ENCODE measurements at regions not wholly inside any gene's neighbourhood (a gene's known extent, or its start where the extent isn't known, plus 50 kb on each side); places are given as distances from the start of the nearest gene placed in this dataset.

DNA sequence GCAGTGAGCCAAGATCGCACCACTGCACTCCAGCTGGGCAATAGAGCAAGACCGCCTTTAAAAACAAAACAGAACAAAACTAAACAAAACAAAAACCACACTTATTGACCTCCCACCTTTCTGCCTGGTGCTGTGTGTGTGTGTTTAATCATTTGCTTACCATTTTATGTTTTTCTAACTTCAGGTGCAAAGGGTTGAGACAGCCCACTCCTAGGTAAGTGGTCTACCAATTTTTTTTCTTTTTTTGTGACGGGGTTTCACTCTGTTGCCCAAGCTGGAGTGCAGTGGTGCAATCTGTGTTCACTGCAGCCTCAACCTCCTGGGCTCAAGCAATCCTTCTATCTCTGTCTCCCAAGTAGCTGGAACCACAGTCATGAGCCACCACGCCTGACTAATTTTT lies 65.8 kb downstream of the SALL1 start:
- TF ChIP-seq, protein P1, sequence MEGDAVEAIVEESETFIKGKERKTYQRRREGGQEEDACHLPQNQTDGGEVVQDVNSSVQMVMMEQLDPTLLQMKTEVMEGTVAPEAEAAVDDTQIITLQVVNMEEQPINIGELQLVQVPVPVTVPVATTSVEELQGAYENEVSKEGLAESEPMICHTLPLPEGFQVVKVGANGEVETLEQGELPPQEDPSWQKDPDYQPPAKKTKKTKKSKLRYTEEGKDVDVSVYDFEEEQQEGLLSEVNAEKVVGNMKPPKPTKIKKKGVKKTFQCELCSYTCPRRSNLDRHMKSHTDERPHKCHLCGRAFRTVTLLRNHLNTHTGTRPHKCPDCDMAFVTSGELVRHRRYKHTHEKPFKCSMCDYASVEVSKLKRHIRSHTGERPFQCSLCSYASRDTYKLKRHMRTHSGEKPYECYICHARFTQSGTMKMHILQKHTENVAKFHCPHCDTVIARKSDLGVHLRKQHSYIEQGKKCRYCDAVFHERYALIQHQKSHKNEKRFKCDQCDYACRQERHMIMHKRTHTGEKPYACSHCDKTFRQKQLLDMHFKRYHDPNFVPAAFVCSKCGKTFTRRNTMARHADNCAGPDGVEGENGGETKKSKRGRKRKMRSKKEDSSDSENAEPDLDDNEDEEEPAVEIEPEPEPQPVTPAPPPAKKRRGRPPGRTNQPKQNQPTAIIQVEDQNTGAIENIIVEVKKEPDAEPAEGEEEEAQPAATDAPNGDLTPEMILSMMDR (IDR thresholded peaks at IDR 0.05; ENCODE audit: poor library complexity): no peak
- TF ChIP-seq EZH2 (IDR thresholded peaks at IDR 0.05; ENCODE audit: borderline replicate concordance): no peak
- TF ChIP-seq EZH2phosphoT487 (IDR thresholded peaks at IDR 0.05; ENCODE audit: low read depth, severe bottlenecking, unreplicated experiment): no peak
